Loucy (cell line): ENCODE measurements at regions not wholly inside any gene's neighbourhood (a gene's known extent, or its start where the extent isn't known, plus 50 kb on each side); places are given as distances from the start of the nearest gene placed in this dataset.

Experiments used
- EZH2phosphoT487 ChIP-seq: fragments of 200-600 bp; IDR thresholded peaks from 2 replicates; pipeline ENCODE4 v1.6.1; 2018; ENCODE audit warnings: antibody characterized with exemption, mild to moderate bottlenecking, moderate library complexity, borderline replicate concordance
- TF ChIP-seq, protein P1 (sequence below): fragments of 200-600 bp; sonication (generic); conservative IDR thresholded peaks from 2 replicates; pipeline ENCODE4 v1.5.1; 2014; ENCODE audit warnings: mild to moderate bottlenecking, antibody characterized with exemption, low read length

GRCh38 chr3:59425942-59426341 lies 376.1 kb upstream of the CFAP20DC start:
- no peak for TF ChIP-seq EZH2phosphoT487
- TF ChIP-seq, protein P1, sequence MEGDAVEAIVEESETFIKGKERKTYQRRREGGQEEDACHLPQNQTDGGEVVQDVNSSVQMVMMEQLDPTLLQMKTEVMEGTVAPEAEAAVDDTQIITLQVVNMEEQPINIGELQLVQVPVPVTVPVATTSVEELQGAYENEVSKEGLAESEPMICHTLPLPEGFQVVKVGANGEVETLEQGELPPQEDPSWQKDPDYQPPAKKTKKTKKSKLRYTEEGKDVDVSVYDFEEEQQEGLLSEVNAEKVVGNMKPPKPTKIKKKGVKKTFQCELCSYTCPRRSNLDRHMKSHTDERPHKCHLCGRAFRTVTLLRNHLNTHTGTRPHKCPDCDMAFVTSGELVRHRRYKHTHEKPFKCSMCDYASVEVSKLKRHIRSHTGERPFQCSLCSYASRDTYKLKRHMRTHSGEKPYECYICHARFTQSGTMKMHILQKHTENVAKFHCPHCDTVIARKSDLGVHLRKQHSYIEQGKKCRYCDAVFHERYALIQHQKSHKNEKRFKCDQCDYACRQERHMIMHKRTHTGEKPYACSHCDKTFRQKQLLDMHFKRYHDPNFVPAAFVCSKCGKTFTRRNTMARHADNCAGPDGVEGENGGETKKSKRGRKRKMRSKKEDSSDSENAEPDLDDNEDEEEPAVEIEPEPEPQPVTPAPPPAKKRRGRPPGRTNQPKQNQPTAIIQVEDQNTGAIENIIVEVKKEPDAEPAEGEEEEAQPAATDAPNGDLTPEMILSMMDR, result no peak
